HG02642 (cell line): ENCODE measurements at regions not wholly inside any gene's neighbourhood (a gene's known extent, or its start where the extent isn't known, plus 50 kb on each side); places are given as distances from the start of the nearest gene placed in this dataset.

ENCODE experiments used
- ATAC-seq: cut with Tn5 transposase; IDR thresholded peaks from one replicate; pipeline ENCODE4 v1.9.1; 2021; ENCODE audit warnings: mild to moderate bottlenecking; ENCODE audit not compliant: unreplicated experiment, poor library complexity

DNA sequence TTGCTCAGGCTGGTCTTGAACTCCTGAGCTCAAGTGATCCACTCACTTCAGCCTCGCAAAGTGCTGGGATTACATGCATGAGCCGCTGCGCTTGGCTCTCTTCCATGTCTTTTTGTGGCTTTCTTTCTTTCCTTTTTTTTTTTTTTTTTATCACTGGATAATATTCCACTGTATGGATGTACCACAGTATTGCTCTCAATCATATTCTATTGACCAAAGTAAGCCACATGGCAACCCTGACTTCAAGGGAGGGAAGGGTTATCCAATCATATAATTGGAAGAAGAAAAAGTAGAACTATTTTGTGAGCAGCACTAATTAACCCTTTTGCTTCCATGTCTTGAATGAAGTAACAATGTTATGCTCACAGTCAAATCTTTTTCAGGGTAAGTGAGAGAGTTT, 307.0 kb upstream of the RASGRP1 start:
- ATAC-seq, result no peak

DNA sequence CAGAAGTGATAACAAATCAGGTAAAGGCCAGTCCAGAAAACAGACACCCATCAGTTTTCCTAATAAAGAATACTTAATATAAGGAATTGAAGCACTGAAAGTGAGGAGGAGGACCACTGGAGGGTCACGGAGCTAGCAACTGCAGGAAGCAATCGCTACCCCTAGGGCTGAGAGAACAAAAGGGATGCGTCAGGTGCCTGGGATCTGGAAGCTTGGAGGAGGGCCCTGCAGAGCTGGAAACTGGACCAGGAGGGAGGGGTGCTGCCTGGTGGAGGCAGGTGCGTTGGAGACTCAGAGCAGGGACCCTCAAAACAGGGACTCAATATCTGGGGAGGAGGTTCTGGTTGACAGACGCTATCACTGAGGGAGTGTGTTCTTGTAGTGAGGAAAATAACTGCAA, 308.1 kb upstream of the RASGRP1 start:
- ATAC-seq, result no peak

DNA sequence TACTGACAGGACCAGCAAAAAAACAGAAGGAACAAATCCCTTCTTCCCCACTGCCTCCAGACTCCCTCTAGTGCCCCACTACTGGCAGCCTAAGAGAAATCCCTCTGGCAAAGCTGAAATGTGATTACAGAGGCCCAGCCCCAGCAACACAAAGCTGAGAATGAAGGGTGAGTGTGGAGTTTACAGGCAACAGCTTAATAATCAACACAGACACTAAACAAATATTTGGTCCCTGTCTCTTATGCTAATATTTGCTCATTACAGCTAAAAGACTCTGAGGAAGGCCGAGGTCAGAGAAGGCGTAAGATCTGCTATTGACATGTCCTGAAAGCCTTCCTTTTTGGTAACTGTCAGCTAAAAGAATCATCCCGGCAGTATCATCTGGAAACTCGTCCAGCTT, 308.5 kb upstream of the RASGRP1 start:
- ATAC-seq, result no peak

- ATAC-seq, result no peak
Observed at GRCh38 chr15:38874464-38874863, 309.9 kb upstream of the RASGRP1 start.

GRCh38 chr15:38876211-38876610, 311.6 kb upstream of the RASGRP1 start:
- no peak for ATAC-seq

- ATAC-seq, result no peak
Observed at GRCh38 chr15:38876621-38877020, 312.0 kb upstream of the RASGRP1 start.

DNA sequence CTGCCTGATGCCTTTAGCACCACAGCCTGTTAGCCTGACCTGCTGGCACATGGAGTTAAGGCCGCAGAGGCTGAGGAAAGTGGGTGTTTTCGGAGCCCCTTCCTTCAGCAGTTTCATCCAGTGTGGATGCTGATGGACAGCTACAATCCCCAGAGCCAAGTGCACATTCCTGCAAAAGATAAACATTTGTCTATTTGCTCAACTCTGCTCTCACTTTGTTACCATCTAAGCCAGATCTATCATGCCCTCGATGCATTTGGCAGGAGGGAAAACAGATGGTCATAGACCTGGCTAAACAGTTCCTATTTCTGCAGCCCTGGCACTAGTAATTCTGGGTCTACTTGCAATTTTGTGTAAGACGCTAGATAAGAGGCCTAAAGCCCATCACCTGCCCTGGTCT, 312.9 kb upstream of the RASGRP1 start:
- no peak for ATAC-seq

GRCh38 chr15:38878026-38878425, 313.4 kb upstream of the RASGRP1 start:
- ATAC-seq, result no peak

DNA sequence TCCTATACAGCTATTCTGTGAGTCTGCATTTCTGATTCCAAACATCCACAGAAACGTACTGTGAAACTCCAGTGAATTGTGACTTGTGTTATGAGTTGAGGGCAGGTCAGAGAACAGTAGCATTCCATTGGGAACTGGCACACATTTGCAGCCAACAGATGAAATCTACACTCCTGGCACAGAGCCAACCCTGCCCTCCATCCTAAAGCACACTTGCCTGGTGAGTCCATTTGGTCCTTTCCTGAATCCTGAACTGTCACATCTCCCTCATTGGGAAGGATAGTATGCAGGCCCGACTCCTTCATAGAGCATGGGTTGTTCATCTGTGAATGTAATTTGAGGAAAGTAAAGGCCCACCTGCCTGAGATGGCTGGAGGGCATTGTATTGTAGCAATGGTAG, 314.3 kb upstream of the RASGRP1 start:
- no peak for ATAC-seq

- no peak for ATAC-seq
Observed at GRCh38 chr15:38879909-38880471, 315.4 kb upstream of the RASGRP1 start.

- no peak for ATAC-seq
Observed at GRCh38 chr15:38882221-38882620, 317.6 kb upstream of the RASGRP1 start.

DNA sequence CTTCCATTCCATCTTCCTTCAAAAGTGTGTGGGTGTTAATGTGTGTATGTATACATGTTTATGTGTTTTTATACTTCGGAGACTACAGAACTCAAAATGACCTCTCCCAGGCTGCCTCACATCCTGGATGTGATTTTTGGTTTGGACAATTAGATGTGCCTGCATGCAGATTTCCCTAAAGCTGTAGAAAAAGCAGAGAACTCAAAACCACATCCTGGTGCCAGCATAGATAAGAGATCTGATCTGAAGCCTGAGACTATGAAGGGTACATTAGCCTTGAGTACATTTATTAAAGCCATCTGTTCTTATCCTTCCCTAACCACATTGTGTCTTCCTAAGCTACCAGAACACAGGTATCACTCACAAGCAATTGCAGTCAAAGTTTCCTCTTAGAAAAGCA, 319.4 kb upstream of the RASGRP1 start:
- ATAC-seq, result no peak

GRCh38 chr15:38885001-38885400, 320.4 kb upstream of the RASGRP1 start:
- no peak for ATAC-seq

DNA sequence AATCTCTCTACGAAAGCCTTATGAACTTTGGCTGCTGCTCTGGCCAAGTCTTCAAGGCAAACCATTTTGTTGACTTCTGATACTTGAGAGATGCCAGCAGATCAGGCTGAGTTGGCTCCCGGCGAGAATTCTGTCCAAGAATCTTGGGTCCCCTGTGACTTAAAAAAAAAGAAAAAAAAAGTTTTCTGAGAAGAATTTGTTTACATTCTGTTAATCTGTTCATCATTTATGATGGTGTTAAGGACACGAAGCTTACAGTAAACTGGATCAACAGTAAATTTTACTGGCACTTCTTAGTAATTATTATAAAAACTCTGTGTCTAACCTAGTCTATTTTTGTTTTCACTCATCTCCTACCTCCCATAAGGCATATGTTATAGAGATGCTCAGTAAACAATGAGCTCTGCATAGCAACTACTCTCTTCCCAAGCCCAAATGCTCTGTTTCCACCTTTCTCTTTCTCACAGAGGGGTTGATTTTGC, 320.9 kb upstream of the RASGRP1 start:
- ATAC-seq, result no peak

DNA sequence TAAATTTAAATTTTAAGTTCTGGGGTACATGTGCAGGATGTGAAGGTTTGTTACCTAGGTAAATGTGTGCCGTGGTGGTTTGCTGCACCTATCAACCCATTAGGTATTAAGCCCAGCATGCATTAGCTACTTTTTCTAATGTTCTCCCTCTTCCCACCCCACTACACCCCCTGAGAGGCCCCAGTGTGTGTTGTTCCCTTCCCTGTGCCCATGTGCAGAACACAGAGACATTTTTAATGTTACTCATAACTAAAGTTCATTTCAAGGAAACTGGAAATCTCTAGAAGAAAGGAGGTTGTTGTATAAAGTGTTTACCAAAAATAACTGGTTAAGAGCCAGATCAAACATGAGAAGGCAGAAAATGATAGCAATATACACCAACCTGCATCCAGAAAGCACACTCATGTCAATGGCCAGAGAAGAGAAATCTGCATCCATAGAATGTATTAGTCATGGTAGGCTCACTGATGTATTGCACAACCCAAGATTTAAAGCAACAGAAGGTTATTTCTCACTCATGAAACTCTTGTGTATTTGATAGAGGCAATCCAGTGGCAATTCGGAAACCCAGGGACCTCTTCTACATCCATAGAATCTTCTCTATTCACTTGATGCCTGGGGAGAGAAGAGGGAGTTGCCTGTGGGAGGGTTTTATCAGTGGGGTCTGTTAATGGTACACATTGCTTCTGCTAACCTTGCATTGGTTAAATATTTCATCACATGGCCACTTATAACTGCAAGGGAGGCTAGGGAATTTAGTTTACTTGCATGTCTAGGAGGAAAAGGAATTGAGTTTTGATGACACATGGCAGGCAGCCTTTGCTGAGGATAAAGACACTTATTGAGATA, 321.9 kb upstream of the RASGRP1 start:
- ATAC-seq, result no peak

- ATAC-seq, result no peak
Observed at GRCh38 chr15:38888701-38889221, 324.1 kb upstream of the RASGRP1 start.

DNA sequence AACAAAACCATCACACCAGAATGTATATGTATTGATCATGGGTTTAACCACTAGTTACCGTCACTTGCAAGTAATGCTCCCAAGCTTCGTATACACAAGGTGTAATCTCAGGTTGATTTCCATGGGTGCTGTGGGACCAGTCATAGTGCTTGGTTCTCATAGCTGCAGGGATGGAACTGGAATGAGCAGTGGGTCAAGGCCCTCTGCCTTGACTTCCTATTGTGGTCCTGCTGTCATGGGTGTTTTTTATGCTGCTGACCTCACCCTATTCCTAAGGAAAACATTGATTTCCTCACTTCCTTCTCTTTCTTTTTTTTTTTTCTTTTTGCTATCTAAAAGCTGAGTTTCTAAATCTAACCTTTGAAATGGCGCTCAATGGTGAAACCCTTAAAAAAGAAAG, 325.6 kb upstream of the RASGRP1 start:
- no peak for ATAC-seq

GRCh38 chr15:38893925-38894242, 329.3 kb upstream of the RASGRP1 start:
- no peak for ATAC-seq

DNA sequence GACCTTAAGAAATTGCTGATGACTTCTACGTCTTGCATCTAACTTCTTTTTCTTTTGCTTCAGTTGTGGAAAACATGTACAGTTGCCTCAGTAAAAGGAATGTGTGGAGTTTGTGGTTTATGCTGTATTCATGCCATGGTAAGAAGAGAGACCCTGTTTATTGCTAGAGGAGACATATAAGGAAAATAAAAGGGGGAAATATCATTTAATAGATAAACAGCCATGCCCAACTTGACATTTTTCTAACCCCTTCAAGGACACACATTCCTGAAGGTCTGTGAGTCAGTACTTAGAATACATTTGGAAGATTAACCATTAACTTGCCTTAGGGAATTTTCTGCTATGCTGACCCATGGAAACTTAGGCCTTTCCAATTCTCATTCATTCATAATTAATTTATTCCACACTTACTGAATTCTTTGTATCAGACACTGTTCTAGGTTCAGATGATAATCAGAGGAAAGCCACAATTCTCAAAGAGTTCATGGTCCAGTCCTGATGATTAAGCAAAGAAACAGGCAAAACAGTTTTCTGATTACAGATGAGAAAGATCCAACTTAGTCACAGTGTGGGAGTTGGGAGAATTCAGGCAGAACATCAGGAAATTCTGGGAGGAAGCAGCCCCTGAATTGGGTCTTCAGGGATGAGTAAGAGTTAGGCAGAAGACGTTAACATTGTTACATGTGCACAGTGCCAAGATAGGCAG, 329.8 kb upstream of the RASGRP1 start:
- ATAC-seq, result no peak

DNA sequence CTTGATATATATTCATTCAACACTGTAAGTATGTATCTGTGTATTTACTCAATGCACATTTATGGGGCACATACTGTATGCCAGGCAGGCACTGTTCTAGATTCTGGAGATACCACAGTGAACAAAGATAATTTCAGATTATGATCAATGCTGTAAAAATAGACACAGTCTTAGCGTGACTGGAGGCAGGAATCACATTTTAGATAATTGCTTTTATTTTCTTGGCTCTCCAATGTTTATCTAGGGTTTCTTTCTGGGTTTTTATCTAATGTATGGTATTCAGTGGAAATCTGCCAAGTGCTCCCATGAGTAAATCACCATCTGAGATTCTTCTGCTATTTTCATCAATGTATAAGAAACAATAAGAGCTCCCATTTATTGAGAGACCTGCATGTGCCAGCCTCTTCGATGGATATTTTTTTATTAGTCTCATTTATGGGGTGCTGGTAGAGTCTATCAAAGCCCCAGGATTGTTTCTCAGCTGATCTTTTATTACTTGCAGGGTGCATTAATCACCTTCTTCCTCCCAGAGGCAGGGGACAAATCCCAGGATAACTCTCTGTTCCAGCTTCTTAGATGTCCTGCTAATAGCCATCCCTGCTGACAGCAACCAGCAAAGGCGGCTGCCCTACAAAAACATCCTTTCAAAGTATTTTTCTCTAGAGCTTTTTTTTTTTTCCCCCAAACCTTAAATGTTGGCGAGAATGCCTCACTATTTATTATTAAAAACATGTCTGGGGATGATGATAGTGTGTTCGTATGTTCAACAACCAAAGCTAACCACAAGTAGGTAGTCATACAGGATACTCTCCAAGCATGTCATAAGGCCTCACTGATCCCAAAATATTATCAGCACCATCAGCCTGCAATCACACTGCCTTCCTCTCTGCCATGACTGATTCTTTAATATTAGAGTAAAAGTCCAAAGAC, 331.0 kb upstream of the RASGRP1 start:
- no peak for ATAC-seq
